Activated naive CD4-positive, alpha-beta T cell treated with anti-CD3 and anti-CD28 coated beads, Interleukin-2, amount 50 U/mL, for 24 hours (primary cell): ENCODE measurements at regions not wholly inside any gene's neighbourhood (a gene's known extent, or its start where the extent isn't known, plus 50 kb on each side); places are given as distances from the start of the nearest gene placed in this dataset.

ENCODE experiments used
- H3K27ac Mint-ChIP-seq: one replicate; pipeline ENCODE4 v1.8.0; 2021; ENCODE audit warnings: mild to moderate bottlenecking, mixed read lengths
- H3K27me3 Mint-ChIP-seq: one replicate; pipeline ENCODE4 v1.8.0; 2021; ENCODE audit warnings: mixed read lengths
- H3K36me3 Mint-ChIP-seq: one replicate; pipeline ENCODE4 v1.8.0; 2021; ENCODE audit warnings: mixed read lengths
- H3K4me1 Mint-ChIP-seq: one replicate; pipeline ENCODE4 v1.8.0; 2021; ENCODE audit warnings: mixed read lengths
- H3K4me3 Mint-ChIP-seq: one replicate; pipeline ENCODE4 v1.8.0; 2021; ENCODE audit warnings: mild to moderate bottlenecking, mixed read lengths
- H3K9me3 Mint-ChIP-seq: one replicate; pipeline ENCODE4 v1.8.0; 2021; ENCODE audit warnings: mixed read lengths

DNA sequence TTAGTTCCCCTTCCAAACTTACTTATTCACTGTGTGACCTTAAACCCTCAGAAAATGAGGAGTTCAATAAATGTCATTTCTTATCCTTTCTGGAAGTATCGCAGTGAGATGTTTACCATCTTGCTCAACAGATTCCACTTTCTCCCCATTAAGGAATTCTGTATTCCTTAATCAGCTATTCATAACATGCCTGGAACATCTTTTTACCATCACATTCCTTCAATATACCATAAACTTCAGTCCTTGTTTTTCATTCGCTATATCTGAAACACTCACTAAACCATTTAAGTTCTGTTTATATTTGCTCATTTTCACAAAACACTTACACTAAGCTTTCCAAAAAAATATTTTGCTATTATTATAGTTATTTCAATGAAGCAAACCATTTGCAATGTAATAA is 1158.6 kb downstream of the CDH12 start:
- no peak overlapping the region for H3K4me3 Mint-ChIP-seq
- peaks cover 9% of the 10 kb centered on the region for H3K9me3 Mint-ChIP-seq
- no peaks in the 10 kb centered on the region for H3K27me3 Mint-ChIP-seq
- H3K27ac Mint-ChIP-seq, result no peak overlapping the region
- H3K4me1 Mint-ChIP-seq, result no peaks in the 10 kb centered on the region
- no peaks in the 10 kb centered on the region for H3K36me3 Mint-ChIP-seq

DNA sequence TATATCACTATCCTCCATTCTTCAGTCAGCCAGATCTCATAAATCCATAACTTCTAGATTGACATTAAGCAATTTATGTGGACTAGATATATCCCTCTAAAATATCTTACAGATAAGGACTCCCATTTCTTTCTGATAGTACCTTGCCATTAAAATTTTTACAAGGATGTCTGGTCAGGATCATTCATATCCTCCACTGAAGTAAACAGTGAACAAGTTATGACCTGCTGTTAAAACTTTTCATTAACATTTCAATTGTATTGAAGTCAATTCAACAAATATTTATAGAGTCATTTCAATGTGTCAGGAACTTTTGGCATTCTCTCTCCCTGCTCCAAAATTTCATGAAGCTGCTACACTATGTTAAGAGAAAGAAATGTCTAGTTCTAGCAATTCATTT is 1159.6 kb downstream of the CDH12 start:
- Mint-ChIP-seq H3K4me3 (no peak overlapping the region), H3K4me1 (no peaks in the 10 kb centered on the region), H3K27me3 (no peaks in the 10 kb centered on the region), H3K36me3 (no peaks in the 10 kb centered on the region), H3K27ac (no peak overlapping the region), H3K9me3 (peaks cover 5% of the 10 kb centered on the region)

DNA sequence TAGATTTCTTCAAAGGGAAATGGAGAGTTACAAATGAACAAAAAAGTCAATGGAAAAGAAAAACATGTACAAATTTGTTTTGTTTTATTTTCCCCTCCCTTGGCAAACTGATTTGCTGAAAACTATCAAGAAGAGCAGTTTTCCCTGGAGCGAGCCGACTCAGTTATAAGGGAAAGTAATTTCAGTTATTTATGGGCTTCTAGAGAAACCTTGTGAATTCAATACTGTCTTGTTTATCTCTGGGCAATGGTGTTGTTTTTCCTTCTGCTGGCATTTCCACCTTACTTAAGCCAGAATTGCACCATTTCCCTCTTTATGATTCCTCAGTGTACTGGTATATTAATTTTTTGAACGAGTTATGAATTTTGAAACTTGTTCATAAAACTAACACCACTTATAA is 1163.6 kb downstream of the CDH12 start:
- Mint-ChIP-seq H3K27ac (no peak overlapping the region), H3K36me3 (no peaks in the 10 kb centered on the region), H3K27me3 (no peaks in the 10 kb centered on the region), H3K4me1 (no peaks in the 10 kb centered on the region), H3K9me3 (peaks cover 9% of the 10 kb centered on the region), H3K4me3 (no peak overlapping the region)

DNA sequence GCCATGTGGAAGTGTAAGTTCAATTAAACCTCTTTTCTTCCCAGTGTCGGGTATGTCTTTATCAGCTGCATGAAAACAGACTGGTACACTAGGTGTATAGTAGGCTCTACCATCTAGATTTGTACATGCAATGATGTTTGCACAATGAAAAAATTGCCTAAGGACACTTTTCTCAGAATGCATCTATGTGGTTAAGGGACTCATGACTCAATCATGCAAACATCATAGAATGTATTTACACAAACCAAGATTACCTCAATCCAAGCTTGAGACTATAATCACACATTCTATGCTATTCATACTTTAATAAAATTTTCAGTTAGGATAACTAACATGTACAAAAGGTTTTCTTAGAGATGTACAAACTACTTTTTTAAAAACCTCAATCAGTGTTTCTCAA is 1164.5 kb downstream of the CDH12 start:
- Mint-ChIP-seq H3K27ac (no peak overlapping the region), H3K4me3 (no peak overlapping the region), H3K9me3 (peaks cover 4% of the 10 kb centered on the region), H3K4me1 (no peaks in the 10 kb centered on the region), H3K27me3 (no peaks in the 10 kb centered on the region), H3K36me3 (no peaks in the 10 kb centered on the region)

DNA sequence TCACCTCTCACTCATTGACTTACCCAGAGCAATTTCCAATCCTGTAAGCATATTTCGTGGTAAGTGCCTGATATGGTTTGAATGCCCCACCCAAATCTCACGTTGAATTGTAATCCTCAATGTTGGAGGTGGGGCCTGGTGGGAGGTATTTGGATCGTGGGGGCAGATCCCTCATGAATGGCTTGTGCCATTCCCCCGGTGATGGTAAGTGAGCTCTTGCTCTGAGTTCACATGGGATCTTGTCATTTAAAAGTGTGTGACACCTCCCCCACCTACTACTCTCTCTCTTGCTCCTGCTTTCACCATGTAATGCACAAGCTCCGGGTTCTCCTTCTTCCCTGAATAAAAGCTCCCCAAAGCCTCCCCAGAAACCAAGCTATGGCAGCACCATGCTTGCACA is 1165.5 kb downstream of the CDH12 start:
- Mint-ChIP-seq H3K27ac (no peak overlapping the region), H3K4me3 (no peak overlapping the region), H3K27me3 (no peaks in the 10 kb centered on the region), H3K4me1 (no peaks in the 10 kb centered on the region), H3K36me3 (no peaks in the 10 kb centered on the region), H3K9me3 (peaks cover 4% of the 10 kb centered on the region)

DNA sequence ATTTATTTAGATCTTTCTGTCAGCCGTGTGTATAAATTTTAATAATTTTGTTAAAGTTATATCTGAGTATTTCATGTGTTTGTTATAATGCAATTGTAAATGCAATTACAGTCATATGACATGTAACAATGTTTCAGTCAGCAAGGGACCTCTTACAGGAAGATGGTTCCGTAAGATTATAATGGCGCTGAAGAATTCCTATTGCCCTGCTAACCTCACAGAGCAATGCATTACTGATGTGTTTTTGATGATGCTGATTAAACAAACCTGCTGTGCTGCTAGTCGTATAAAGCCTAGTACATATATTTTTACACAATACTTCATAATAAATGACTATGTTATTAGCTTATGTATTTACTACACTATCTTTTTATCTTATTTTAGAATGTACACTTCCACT is 1166.4 kb downstream of the CDH12 start:
- Mint-ChIP-seq H3K27me3 (no peaks in the 10 kb centered on the region), H3K27ac (no peak overlapping the region), H3K4me1 (no peaks in the 10 kb centered on the region), H3K4me3 (no peak overlapping the region), H3K9me3 (peaks cover 4% of the 10 kb centered on the region), H3K36me3 (no peaks in the 10 kb centered on the region)

DNA sequence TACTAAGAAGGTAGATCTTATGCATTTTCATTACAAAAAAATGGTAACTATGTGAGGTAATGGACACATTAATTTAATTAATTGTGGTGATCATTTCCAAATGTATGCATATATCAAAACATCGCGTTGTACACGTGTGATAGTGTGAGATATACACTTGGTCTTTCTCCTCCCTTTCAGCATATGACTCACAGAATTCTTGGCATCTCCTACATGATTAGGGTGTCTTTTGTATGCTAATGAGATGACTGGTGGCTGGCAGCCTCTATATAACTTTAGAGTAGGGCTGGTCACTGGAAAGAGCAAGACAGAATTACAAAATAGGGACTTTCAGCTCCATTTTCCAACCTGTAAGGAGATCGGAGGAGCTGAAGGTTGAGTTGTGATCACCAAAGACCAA is 1167.6 kb downstream of the CDH12 start:
- Mint-ChIP-seq H3K27me3 (no peaks in the 10 kb centered on the region), H3K9me3 (peaks cover 5% of the 10 kb centered on the region), H3K4me1 (no peaks in the 10 kb centered on the region), H3K27ac (no peak overlapping the region), H3K36me3 (no peaks in the 10 kb centered on the region), H3K4me3 (no peak overlapping the region)

DNA sequence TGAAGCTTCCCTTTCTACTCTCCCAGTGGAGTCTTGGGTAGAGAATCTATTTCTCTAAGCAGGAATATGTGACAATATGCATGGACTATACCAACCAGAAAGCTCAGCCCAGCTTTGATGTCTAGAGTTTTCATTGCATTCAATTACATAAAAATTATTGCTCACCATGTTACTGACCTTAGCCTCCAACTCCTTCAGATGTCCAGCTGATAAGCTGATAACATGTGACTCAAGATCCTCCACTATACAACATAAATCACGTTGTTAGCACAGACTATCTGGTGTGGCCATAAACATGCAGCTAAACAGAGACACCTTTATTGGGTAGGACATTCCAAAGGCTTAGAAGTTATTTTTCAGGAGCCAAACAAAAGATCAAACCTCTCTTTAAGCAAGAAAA is 1168.2 kb downstream of the CDH12 start:
- Mint-ChIP-seq H3K27ac (no peak overlapping the region), H3K9me3 (peaks cover 8% of the 10 kb centered on the region), H3K4me3 (no peak overlapping the region), H3K36me3 (no peaks in the 10 kb centered on the region), H3K4me1 (no peaks in the 10 kb centered on the region), H3K27me3 (no peaks in the 10 kb centered on the region)

DNA sequence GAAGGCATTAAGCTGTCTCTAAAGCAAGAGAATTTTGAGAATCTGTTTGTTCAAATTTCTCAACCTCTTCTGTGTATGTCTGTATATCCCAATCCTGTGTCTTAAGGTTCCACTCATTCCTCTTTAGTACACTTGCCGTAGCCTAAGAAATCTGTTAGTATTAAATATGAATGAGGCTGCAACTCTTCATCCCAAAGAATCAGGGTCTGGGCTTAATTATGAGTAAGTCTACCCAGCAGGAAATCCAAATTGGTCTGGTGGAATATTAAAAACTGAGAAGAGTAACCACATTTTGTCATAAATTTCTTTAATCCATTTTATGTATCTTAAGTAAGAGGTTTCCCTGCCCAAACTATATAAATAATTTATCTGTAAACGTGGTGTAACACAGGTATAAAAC is 1171.2 kb downstream of the CDH12 start:
- no peaks in the 10 kb centered on the region for H3K36me3 Mint-ChIP-seq
- H3K4me1 Mint-ChIP-seq, result no peaks in the 10 kb centered on the region
- no peaks in the 10 kb centered on the region for H3K27me3 Mint-ChIP-seq
- H3K27ac Mint-ChIP-seq, result no peak overlapping the region
- H3K4me3 Mint-ChIP-seq, result no peak overlapping the region
- peaks cover 4% of the 10 kb centered on the region for H3K9me3 Mint-ChIP-seq

DNA sequence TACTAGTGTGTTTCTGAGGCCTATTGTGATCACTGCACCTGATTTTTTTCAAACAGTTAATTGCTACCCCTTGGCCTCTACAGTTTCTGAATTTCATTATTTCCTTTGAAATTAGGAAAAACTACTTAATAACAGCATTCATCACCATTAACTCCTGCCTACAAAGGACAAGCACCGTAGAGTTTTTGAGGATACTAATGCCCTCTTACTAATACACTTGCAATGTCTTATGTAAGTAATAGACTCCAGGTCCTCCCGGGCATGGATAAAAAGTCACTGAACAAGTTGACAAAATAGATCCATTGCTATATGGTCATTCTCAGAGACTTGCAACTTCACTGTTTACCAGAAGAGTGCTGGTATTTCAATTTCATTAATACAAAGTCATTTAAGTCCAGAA is 1172.5 kb downstream of the CDH12 start:
- Mint-ChIP-seq H3K9me3 (peaks cover 4% of the 10 kb centered on the region), H3K36me3 (no peaks in the 10 kb centered on the region), H3K27ac (no peak overlapping the region), H3K4me1 (no peaks in the 10 kb centered on the region), H3K4me3 (no peak overlapping the region), H3K27me3 (no peaks in the 10 kb centered on the region)

DNA sequence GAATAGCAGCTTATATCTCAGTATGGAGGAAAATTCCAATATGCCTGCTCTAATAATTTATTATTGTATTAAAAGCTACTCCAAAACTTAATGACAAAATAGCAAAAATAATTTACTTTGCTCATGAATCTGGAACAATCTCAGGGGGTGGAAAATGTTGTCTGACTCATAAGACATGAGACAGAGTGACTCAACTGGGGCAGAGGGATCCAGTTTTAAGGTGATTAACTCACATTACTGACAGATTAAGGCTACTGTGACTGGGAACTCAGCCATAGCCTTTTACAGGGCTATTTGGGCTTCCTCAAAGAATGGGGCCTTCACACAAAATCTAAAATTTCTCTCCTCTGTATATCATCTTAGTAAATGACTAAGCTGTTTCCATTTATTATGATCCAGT is 1172.9 kb downstream of the CDH12 start:
- H3K4me1 Mint-ChIP-seq, result no peaks in the 10 kb centered on the region
- no peaks in the 10 kb centered on the region for H3K27me3 Mint-ChIP-seq
- H3K27ac Mint-ChIP-seq, result no peak overlapping the region
- H3K36me3 Mint-ChIP-seq, result no peaks in the 10 kb centered on the region
- H3K9me3 Mint-ChIP-seq, result peaks cover 4% of the 10 kb centered on the region
- no peak overlapping the region for H3K4me3 Mint-ChIP-seq

DNA sequence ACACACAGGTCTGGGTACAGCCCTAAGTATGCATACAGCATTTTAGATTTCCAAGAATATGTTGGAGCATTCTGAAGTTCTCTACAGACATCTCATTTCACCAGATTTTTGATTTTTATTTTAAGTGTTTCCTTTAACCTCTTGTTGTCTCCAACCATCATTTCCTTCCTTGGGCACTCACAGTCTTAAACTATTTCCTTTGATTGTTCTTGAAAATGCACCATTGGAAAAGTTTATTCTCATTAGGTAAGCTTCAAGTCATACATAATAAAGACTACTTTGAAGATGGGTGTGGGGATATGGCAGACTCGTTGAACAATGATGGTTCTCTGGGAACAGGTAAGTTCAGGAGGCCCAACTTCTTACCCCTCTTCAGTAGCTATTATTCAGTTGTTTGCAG is 1174.6 kb downstream of the CDH12 start:
- H3K4me1 Mint-ChIP-seq, result no peaks in the 10 kb centered on the region
- H3K9me3 Mint-ChIP-seq, result peaks cover 4% of the 10 kb centered on the region
- H3K4me3 Mint-ChIP-seq, result no peak overlapping the region
- no peaks in the 10 kb centered on the region for H3K36me3 Mint-ChIP-seq
- no peaks in the 10 kb centered on the region for H3K27me3 Mint-ChIP-seq
- no peak overlapping the region for H3K27ac Mint-ChIP-seq

DNA sequence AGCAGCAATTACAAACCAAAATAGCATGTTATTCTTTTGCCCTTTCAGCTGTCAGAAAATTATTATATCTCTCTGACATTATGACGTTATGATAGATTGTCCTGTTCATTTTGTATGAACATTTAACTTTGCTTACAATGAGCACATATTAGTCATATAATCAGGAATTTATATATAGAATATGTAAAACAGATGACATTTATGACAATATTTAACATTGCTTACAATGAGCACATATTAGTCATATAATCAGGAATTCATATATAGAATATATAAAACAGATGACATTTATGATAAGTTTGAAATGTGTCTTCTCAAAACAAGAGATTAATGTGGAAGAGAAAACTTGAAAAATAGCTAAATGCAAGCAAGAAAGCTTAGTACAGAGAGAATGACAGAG is 1180.2 kb downstream of the CDH12 start:
- no peak overlapping the region for H3K27ac Mint-ChIP-seq
- H3K36me3 Mint-ChIP-seq, result no peaks in the 10 kb centered on the region
- no peaks in the 10 kb centered on the region for H3K9me3 Mint-ChIP-seq
- no peaks in the 10 kb centered on the region for H3K4me1 Mint-ChIP-seq
- H3K4me3 Mint-ChIP-seq, result no peak overlapping the region
- H3K27me3 Mint-ChIP-seq, result no peaks in the 10 kb centered on the region

DNA sequence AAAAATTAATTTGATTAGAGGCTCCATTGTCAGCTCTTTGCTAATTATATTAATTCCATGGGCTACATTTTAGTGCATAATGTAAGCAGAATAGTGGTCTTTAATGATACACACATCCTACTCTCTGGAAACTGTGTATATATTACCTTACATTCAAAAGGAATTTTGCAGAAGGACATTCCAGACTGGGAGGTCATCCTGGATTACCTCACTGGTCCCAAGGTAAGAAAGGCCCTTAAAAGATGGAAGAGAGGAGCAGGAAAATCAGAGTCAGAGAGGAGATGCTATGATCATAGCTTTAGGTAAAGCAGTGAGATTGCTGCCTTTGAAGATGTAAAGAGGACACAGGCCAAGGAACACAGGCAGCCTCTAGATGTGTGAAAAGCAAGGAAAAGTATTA is 1180.8 kb downstream of the CDH12 start:
- Mint-ChIP-seq H3K4me3 (no peak overlapping the region), H3K27ac (no peak overlapping the region), H3K27me3 (no peaks in the 10 kb centered on the region), H3K36me3 (no peaks in the 10 kb centered on the region), H3K4me1 (no peaks in the 10 kb centered on the region), H3K9me3 (no peaks in the 10 kb centered on the region)

DNA sequence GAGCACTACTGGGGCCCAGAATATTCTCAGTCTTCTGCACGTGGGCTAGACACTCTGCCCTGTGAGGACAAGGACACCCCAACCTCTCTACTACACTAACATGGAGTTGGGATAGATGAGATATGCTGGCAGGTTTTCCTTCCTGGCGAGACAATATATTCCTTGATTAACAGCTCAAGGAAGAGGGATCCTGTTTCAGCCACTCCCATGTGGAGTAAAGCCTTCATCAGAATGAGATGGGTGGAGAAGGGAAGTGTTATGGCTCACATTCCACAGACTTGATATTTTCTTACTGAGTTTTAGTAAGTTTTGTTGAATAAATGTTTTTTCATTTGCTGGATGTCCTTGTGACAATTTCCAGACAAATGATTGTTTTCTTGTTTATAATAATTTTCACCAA is 1187.6 kb downstream of the CDH12 start:
- peaks cover 12% of the 10 kb centered on the region for H3K9me3 Mint-ChIP-seq
- no peak overlapping the region for H3K4me3 Mint-ChIP-seq
- no peaks in the 10 kb centered on the region for H3K36me3 Mint-ChIP-seq
- H3K27me3 Mint-ChIP-seq, result no peaks in the 10 kb centered on the region
- H3K27ac Mint-ChIP-seq, result no peak overlapping the region
- H3K4me1 Mint-ChIP-seq, result no peaks in the 10 kb centered on the region

DNA sequence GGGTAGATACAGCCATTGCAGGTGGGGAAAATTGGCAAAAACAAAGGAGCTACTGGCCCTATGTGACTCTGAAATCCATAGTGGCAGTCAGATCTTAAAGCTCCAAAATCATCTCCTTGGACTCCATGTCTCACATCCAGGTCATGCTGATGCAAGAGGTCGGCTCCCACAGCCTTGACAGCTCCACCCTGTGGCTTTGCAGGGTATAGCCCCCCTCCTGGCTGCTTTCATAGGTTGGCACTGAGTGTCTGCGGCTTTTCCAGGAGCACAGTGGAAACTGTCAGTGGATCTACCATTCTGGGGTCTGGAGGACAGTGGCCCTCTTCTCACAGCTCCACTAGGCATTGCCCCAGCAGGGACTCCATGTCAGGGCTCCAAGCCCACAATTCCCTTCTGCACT is 1190.1 kb downstream of the CDH12 start:
- H3K4me1 Mint-ChIP-seq, result no peaks in the 10 kb centered on the region
- no peaks in the 10 kb centered on the region for H3K27me3 Mint-ChIP-seq
- H3K27ac Mint-ChIP-seq, result no peak overlapping the region
- no peaks in the 10 kb centered on the region for H3K36me3 Mint-ChIP-seq
- no peak overlapping the region for H3K4me3 Mint-ChIP-seq
- H3K9me3 Mint-ChIP-seq, result peaks cover 12% of the 10 kb centered on the region

DNA sequence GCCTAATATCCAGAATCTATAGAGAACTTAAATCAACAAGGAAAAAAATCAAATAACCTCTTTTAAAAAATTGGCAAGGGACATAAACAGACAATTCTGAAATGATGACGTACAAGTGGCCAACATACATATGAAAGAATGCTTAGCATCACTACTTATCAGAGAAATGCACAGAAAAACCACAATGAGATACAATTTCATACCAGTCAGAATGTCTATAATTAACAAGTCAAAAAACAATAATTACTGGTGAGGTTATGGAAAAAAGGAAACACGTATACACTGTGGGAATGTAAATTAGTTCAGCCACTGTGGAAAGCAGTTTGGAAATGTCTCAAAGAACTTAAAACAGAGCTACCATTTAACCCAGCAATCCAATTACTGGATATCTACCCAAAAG is 1192.0 kb downstream of the CDH12 start:
- Mint-ChIP-seq H3K27me3 (no peaks in the 10 kb centered on the region), H3K27ac (no peak overlapping the region), H3K4me1 (no peaks in the 10 kb centered on the region), H3K36me3 (no peaks in the 10 kb centered on the region), H3K4me3 (no peak overlapping the region), H3K9me3 (peaks cover 12% of the 10 kb centered on the region)

DNA sequence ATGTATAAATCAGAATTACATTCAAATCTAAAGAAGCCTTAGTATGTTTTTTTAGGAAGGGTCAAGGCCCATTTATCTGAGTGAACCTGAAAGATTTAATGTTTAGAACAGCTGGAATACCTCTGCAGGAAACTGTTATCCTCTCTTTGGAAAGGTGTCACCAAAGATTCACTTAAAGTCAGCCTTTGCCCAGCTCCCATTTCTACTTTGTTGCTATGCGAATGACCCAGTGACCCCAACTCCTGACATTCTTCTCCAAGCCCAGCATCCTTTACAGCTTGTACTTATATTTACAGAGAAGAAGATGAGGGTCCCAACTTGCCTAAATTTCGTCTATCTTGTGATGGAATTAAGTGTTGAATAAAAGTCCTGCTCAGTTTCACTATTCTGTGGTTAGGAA is 1198.6 kb downstream of the CDH12 start:
- H3K36me3 Mint-ChIP-seq, result no peaks in the 10 kb centered on the region
- H3K27ac Mint-ChIP-seq, result no peak overlapping the region
- H3K4me3 Mint-ChIP-seq, result no peak overlapping the region
- no peaks in the 10 kb centered on the region for H3K27me3 Mint-ChIP-seq
- H3K9me3 Mint-ChIP-seq, result no peaks in the 10 kb centered on the region
- no peaks in the 10 kb centered on the region for H3K4me1 Mint-ChIP-seq
